ENCODE measurements at regions not wholly inside any gene's neighbourhood (a gene's known extent, or its start where the extent isn't known, plus 50 kb on each side); places are given as distances from the start of the nearest gene placed in this dataset.

DNA sequence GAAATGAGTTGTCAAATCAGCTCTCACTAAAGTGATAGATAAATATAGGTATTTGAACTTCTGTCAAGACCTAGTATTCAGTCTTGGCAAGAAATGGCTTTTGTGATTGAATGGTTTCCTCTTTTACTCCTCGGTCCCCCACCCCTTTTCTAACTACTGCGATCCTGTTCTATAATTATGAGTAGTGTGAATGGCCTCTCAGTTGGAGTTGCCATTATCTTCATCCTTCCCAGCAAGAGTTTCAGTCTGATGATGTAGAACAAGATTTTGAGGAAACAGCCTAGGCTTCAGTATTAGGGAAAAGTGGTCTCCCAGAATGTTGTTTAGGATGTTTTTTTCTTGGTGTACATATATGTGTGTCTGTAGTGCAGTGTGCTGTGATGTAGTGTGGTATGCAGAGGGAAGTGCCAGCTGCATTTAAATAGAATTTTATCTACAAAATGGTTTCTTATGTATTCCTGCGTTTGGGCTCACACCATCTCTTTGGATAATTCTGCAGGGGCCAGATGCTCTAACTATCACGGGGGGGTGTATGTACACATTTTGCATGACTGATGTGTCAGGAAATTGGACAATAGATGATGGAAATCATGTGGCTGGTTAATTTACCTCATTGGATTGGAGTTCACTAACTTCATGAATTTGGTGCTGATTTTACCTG is 180.1 kb upstream of the MMS22L start:
- no peak overlapping the region for H2AFZ ChIP-seq (ENCODE audit: low read length)
- no peak overlapping the region for H3K4me2 ChIP-seq (ENCODE audit: insufficient read depth in 1 of 2, low read depth in 2 of 2, low read length in 2 of 2)
- H4K8ac ChIP-seq (ENCODE audit: extremely low read depth, insufficient read depth, low read length), result no peak overlapping the region
- TF ChIP-seq SUZ12 (IDR thresholded peaks at IDR 0.05; ENCODE audit: low read length), result no peak
- no peak overlapping the region for H3K14ac ChIP-seq (ENCODE audit: insufficient read length)
- no peaks in the 10 kb centered on the region for H3K9me3 ChIP-seq (ENCODE audit: insufficient read depth in 2 of 2, low read depth in 1 of 2, low read length in 1 of 2)
- DNase-seq (ENCODE audit: low read depth in 1 of 2, low spot score in 2 of 2), result no peak
- H3K4me3 ChIP-seq (ENCODE audit: extremely low read depth in 1 of 4, insufficient read depth in 2 of 4, low read depth in 3 of 4, low read length in 4 of 4), result no peak overlapping the region
- no peak overlapping the region for H2BK20ac ChIP-seq (ENCODE audit: low read length)
- POLR2A ChIA-PET (ENCODE audit: partially characterized antibody), result no interaction called here
- FAIRE-seq, result no peak
- no peaks in the 10 kb centered on the region for H3K36me3 ChIP-seq (ENCODE audit: control insufficient read depth in 2 of 4, insufficient read depth in 4 of 4, low read length in 3 of 4)
- H3K23me2 ChIP-seq (ENCODE audit: low read depth, low read length), result no peaks in the 10 kb centered on the region
- no peak overlapping the region for H3K27ac ChIP-seq (ENCODE audit: low read depth, low read length)
- no peak overlapping the region for H2BK120ac ChIP-seq (replicated peaks; ENCODE audit: low read depth, low read length)
- 86% methylated on average over 4 of the region's 4 CpGs; no CpG with 5 or more reads in 1 of the 2 experiments for WGBS, 2 experiments (ENCODE audit: extremely low coverage in 1 of 2, insufficient coverage in 1 of 2, insufficient read length in 1 of 2, insufficient replicate concordance in 2 of 2, low coverage in 1 of 2, low lambda C conversion rate in 2 of 2, missing lambda C conversion rate in 1 of 2)
- no peak overlapping the region for H2AK5ac ChIP-seq (ENCODE audit: low read depth, low read length)
- no peak overlapping the region for H2BK12ac ChIP-seq (ENCODE audit: low read depth, low read length)
- H4K5ac ChIP-seq (ENCODE audit: insufficient read length, low read depth, low read length), result no peak overlapping the region
- H4K91ac ChIP-seq (replicated peaks; ENCODE audit: insufficient read length, low read length), result no peak overlapping the region
- H4K20me1 ChIP-seq (replicated peaks in 1 of 2; ENCODE audit: control insufficient read depth in 1 of 2, insufficient read depth in 2 of 2, low read length in 2 of 2), result no peaks in the 10 kb centered on the region
- CTCF ChIA-PET (ENCODE audit: partially characterized antibody), result no interaction called here
- no peak overlapping the region for H3K56ac ChIP-seq (replicated peaks; ENCODE audit: insufficient read length, low read depth, low read length)
- no peak overlapping the region for H2BK5ac ChIP-seq (ENCODE audit: low read depth, low read length)
- H3K27me3 ChIP-seq (replicated peaks in 1 of 4; ENCODE audit: control insufficient read depth in 3 of 4, extremely low read depth in 1 of 4, insufficient read depth in 3 of 4, low read length in 3 of 4), result no peaks in the 10 kb centered on the region
- no peak overlapping the region for H3K18ac ChIP-seq (ENCODE audit: extremely low read depth, low read length)
- H3K79me1 ChIP-seq (ENCODE audit: low read depth, low read length), result no peaks in the 10 kb centered on the region
- no peak overlapping the region for H2BK15ac ChIP-seq (ENCODE audit: low read length)
- no peak overlapping the region for H3K4ac ChIP-seq (replicated peaks; ENCODE audit: insufficient read length, low read depth, low read length)
- H3K4me1 ChIP-seq (replicated peaks in 1 of 4; ENCODE audit: control insufficient read depth in 3 of 4, insufficient read depth in 4 of 4, low read length in 3 of 4), result peaks cover 2 to 8% (median 5%) of the 10 kb centered on the region in 4 experiments; a peak in 3 of 7 replicates
- no peak overlapping the region for H3K23ac ChIP-seq (ENCODE audit: insufficient read length)
- no peak overlapping the region for H3K9ac ChIP-seq (replicated peaks in 1 of 4; ENCODE audit: extremely low read depth in 1 of 4, low read depth in 3 of 4, low read length in 3 of 4)
- no peaks in the 10 kb centered on the region for H3K79me2 ChIP-seq (ENCODE audit: control insufficient read depth in 1 of 2, insufficient read depth in 2 of 2, low read length in 2 of 2)
